CD8-positive, alpha-beta memory T cell (primary cell): ENCODE measurements at regions not wholly inside any gene's neighbourhood (a gene's known extent, or its start where the extent isn't known, plus 50 kb on each side); places are given as distances from the start of the nearest gene placed in this dataset.

Experiments
- CTCF ChIA-PET: fragments of 350-600 bp; sonication (Branson Sonifier 250); formaldehyde crosslinking; loops from one replicate; lab custom pipeline; 2021; ENCODE audit warnings: antibody characterized with exemption; lab: Charles Lee
- POLR2A ChIA-PET: fragments of 350-600 bp; sonication (Branson Sonifier 250); formaldehyde crosslinking; loops from one replicate; lab custom pipeline; 2021; ENCODE audit warnings: antibody characterized with exemption; lab: Charles Lee
- DNase-seq, 5 donors: peaks; one replicate each; pipeline versions ENCODE4 v3.0.0 to v3.0.0-alpha.2; 2020 to 2022; ENCODE audit warnings: mixed read lengths in 1 of 5
- H3K27ac ChIP-seq: one replicate; pipeline ENCODE4 v1.7.0; 2013; ENCODE audit warnings: low read depth, mild to moderate bottlenecking, low read length, moderate library complexity
- H3K27me3 ChIP-seq: 2 replicates; pipeline ENCODE4 v1.7.0; 2013; ENCODE audit warnings: low read length, mild to moderate bottlenecking; ENCODE audit not compliant: insufficient read depth, poor library complexity, severe bottlenecking
- H3K36me3 ChIP-seq: 2 replicates; pipeline ENCODE4 v1.7.0; 2013; ENCODE audit warnings: mild to moderate bottlenecking, low read length, moderate library complexity; ENCODE audit not compliant: insufficient read depth
- H3K4me1 ChIP-seq: 2 replicates; pipeline ENCODE4 v1.7.0; 2013; ENCODE audit warnings: mild to moderate bottlenecking, low read length, moderate library complexity; ENCODE audit not compliant: insufficient read depth
- H3K4me3 ChIP-seq: 2 replicates; pipeline ENCODE4 v1.7.0; 2013; ENCODE audit warnings: mild to moderate bottlenecking, low read length
- H3K9me3 ChIP-seq: 2 replicates; pipeline ENCODE4 v1.7.0; 2013; ENCODE audit warnings: mild to moderate bottlenecking, low read length
- H3K27ac Mint-ChIP-seq, 8 donors: one replicate each; pipeline ENCODE4 v1.8.0; 2020 to 2021; ENCODE audit warnings: mixed read lengths in 8 of 8, mild to moderate bottlenecking in 6 of 8, inconsistent platforms in 3 of 8, moderate library complexity in 3 of 8
- H3K27me3 Mint-ChIP-seq, 2 donors: one replicate each; pipeline ENCODE4 v1.8.0; 2020 to 2021; ENCODE audit warnings: mixed read lengths in 2 of 2, mild to moderate bottlenecking in 1 of 2, moderate library complexity in 1 of 2
- H3K36me3 Mint-ChIP-seq, 3 donors: one replicate each; pipeline ENCODE4 v1.8.0; 2020 to 2021; ENCODE audit warnings: mixed read lengths in 3 of 3, inconsistent platforms in 1 of 3, mild to moderate bottlenecking in 1 of 3
- H3K4me1 Mint-ChIP-seq, 3 donors: one replicate each; pipeline ENCODE4 v1.8.0; 2020 to 2021; ENCODE audit warnings: mixed read lengths in 3 of 3, inconsistent platforms in 1 of 3, mild to moderate bottlenecking in 1 of 3
- H3K4me3 Mint-ChIP-seq, 7 donors: one replicate each; pipeline ENCODE4 v1.8.0; 2020 to 2021; ENCODE audit warnings: mixed read lengths in 7 of 7, mild to moderate bottlenecking in 6 of 7, moderate library complexity in 4 of 7, inconsistent platforms in 2 of 7
- H3K9me3 Mint-ChIP-seq, 5 donors: one replicate each; pipeline ENCODE4 v1.8.0; 2020 to 2022; ENCODE audit warnings: mixed read lengths in 5 of 5, mild to moderate bottlenecking in 3 of 5, moderate library complexity in 2 of 5, inconsistent platforms in 1 of 5

DNA sequence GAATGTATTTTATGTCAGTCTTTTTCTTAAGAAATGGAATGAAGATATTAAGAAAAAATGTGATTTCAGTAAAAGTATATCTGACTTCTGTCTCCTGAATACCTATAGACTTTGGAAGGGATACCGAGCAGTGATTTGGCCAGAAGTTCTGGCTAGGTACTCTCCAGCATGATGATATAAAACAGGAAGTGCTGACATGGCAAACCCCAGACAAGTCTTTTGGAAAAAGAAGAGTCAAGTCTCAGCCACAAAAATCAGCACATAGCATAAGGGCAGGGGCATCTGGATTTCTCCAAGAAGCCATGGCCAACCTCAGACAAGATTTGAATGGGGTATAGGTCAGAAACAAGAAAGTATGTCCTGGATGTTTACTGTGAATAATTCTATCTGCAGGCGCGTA, 643.3 kb upstream of the ARRDC4 start:
- POLR2A ChIA-PET, result no interaction called here

DNA sequence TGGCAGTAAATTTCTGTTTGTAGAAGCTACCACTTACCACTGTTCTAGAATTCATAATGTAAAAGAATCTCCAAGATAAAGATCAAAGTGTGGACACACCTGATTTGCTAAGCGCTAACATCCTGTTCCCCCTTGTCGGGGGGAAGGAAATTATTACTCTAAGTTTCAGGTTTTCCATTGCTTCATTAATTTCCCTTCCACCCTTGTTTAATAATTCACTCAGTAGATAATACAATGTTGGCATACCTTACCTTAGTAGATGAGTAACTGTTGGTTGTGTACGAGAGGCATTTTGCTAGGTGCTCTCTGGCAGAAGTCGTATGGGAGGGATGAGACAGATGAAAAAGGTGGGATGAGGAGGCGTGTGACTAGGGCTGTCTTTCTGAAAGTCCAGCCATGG, 641.2 kb upstream of the ARRDC4 start:
- CTCF ChIA-PET, result no interaction called here
- POLR2A ChIA-PET, result no interaction called here
- H3K27ac Mint-ChIP-seq, result no peak overlapping the region
- H3K36me3 ChIP-seq, result no peaks in the 10 kb centered on the region
- H3K27ac ChIP-seq, result no peak overlapping the region
- no peak overlapping the region for H3K4me3 ChIP-seq
- no peak overlapping the region for H3K4me3 Mint-ChIP-seq
- H3K9me3 Mint-ChIP-seq, result peaks cover 4 to 15% (median 6%) of the 10 kb centered on the region in 5 donors
- no peak for DNase-seq
- no peaks in the 10 kb centered on the region for H3K27me3 ChIP-seq
- H3K4me1 Mint-ChIP-seq, result no peaks in the 10 kb centered on the region
- H3K4me1 ChIP-seq, result no peaks in the 10 kb centered on the region
- no peaks in the 10 kb centered on the region for H3K9me3 ChIP-seq
- H3K36me3 Mint-ChIP-seq, result no peaks in the 10 kb centered on the region
- no peaks in the 10 kb centered on the region for H3K27me3 Mint-ChIP-seq

More for the DNA sequence above, 643.3 kb upstream of the ARRDC4 start:
- Mint-ChIP-seq H3K9me3 (peaks cover 4 to 20% (median 5%) of the 10 kb centered on the region in 5 donors), H3K27me3 (no peaks in the 10 kb centered on the region), H3K36me3 (no peaks in the 10 kb centered on the region), H3K27ac (no peak overlapping the region), H3K4me1 (no peaks in the 10 kb centered on the region), H3K4me3 (no peak overlapping the region)
- no peak for DNase-seq
- CTCF ChIA-PET, result no interaction called here
- Histone ChIP-seq H3K4me3 (no peak overlapping the region), H3K9me3 (no peaks in the 10 kb centered on the region), H3K27ac (no peak overlapping the region), H3K4me1 (no peaks in the 10 kb centered on the region), H3K36me3 (no peaks in the 10 kb centered on the region), H3K27me3 (no peaks in the 10 kb centered on the region)

DNA sequence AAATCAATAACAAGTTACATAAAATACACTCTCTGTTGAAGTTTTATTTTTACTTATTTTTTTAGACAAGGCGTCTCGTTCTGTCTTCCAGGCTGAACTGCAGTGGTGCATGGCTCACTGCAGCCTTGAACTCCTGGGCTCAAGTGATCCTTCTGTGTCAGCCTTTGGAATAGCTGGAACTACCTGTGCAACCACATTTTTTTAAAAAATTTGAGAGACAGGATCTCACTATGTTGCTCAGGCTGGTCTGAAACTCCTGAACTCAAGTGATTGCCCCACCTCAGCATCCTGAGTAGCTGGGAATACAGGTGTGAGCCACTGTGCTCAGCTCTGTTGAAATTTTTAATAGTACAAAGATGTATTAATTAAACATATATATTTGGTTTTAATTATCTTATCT, 614.3 kb upstream of the ARRDC4 start:
- H3K27me3 Mint-ChIP-seq, result no peaks in the 10 kb centered on the region
- no peak for DNase-seq
- H3K36me3 Mint-ChIP-seq, result no peaks in the 10 kb centered on the region
- Histone ChIP-seq H3K4me3 (no peak overlapping the region), H3K27ac (no peak overlapping the region), H3K27me3 (no peaks in the 10 kb centered on the region), H3K9me3 (no peaks in the 10 kb centered on the region), H3K4me1 (no peaks in the 10 kb centered on the region), H3K36me3 (no peaks in the 10 kb centered on the region)
- H3K27ac Mint-ChIP-seq, result no peak overlapping the region
- H3K4me3 Mint-ChIP-seq, result no peak overlapping the region
- ChIA-PET CTCF (no interaction called here), POLR2A (no interaction called here)
- peaks cover 0 to 11% (median 3%) of the 10 kb centered on the region in 5 donors for H3K9me3 Mint-ChIP-seq
- H3K4me1 Mint-ChIP-seq, result no peaks in the 10 kb centered on the region

DNA sequence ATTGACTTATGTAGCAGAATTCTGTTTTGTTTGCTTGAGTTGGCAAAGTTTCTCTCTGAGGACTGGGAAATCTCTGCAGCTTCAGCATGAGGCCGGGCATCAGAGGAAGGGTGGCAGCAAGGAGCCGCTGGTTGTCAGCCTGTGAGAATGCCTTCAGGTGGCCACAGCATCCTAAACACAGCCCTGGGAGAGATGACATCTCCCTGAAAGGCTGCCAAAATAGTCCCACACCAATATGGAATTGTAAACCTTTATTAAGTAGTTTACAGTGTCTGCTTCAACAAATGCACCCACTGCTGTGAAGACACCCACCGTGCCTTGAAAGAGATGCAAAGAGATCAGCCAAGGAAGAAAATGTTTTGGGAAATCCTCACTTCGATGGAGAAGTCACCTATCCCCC, 609.7 kb upstream of the ARRDC4 start:
- Mint-ChIP-seq H3K36me3 (peaks cover 0 to 1% (median 0%) of the 10 kb centered on the region in 3 donors), H3K4me3 (no peak overlapping the region), H3K27me3 (no peaks in the 10 kb centered on the region), H3K27ac (no peak overlapping the region), H3K4me1 (no peaks in the 10 kb centered on the region), H3K9me3 (peaks cover 6 to 16% (median 13%) of the 10 kb centered on the region in 5 donors)
- no peak overlapping the region for H3K4me3 ChIP-seq
- H3K9me3 ChIP-seq, result no peaks in the 10 kb centered on the region
- POLR2A ChIA-PET, result no interaction called here
- CTCF ChIA-PET, result no interaction called here
- H3K27me3 ChIP-seq, result no peaks in the 10 kb centered on the region
- H3K36me3 ChIP-seq, result no peaks in the 10 kb centered on the region
- H3K4me1 ChIP-seq, result no peaks in the 10 kb centered on the region
- no peak for DNase-seq
- no peak overlapping the region for H3K27ac ChIP-seq

DNA sequence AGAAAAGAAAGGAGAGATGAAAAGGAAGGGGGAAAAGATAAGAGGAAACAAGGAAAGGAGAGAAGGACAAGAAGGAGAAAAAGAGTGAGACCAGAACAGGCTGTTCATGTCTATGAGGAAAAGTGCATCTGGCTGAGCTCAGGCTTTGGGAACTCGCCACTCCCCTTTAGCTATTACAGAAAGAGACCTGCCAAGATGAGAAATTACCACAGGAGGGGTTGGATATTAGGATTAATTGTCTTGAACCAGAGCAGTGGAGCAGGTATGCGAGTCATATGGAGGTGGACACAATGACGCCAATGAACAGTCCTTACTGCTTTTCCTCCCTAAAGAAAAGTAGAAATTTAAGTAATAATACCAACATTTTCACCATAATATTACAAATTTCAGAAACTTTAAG, 577.0 kb upstream of the ARRDC4 start:
- H3K36me3 Mint-ChIP-seq, result no peaks in the 10 kb centered on the region
- POLR2A ChIA-PET, result no interaction called here
- CTCF ChIA-PET, result no interaction called here

DNA sequence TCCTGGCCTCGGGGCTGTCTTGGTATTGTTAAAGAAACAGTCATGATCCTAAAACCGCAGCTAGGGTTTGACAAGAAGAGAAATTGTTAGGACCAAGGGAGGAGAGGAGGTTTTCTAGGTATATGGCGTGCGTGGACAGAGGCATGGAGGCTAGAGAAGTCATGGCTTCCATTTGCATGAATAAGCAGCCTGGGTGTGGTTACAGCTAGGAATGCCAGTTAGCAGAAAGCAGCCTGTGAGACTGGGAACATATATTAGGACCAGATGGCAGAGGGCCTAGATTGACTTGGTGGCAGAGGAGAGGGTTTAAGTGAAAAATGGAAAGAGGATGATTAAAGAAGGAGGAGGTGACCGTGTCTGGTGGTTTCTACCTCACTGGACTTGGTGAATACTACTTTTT, 573.6 kb upstream of the ARRDC4 start:
- Histone ChIP-seq H3K4me3 (no peak overlapping the region), H3K27ac (no peak overlapping the region), H3K36me3 (no peaks in the 10 kb centered on the region), H3K27me3 (no peaks in the 10 kb centered on the region), H3K4me1 (no peaks in the 10 kb centered on the region), H3K9me3 (no peaks in the 10 kb centered on the region)
- POLR2A ChIA-PET, result no interaction called here
- H3K9me3 Mint-ChIP-seq, result peaks cover 1 to 13% (median 11%) of the 10 kb centered on the region in 5 donors
- no peak overlapping the region for H3K27ac Mint-ChIP-seq
- DNase-seq, result no peak
- H3K36me3 Mint-ChIP-seq, result no peaks in the 10 kb centered on the region
- CTCF ChIA-PET, result no interaction called here
- H3K4me3 Mint-ChIP-seq, result no peak overlapping the region
- H3K27me3 Mint-ChIP-seq, result no peaks in the 10 kb centered on the region
- no peaks in the 10 kb centered on the region for H3K4me1 Mint-ChIP-seq

More for the DNA sequence above, 577.0 kb upstream of the ARRDC4 start:
- Mint-ChIP-seq H3K27me3 (no peaks in the 10 kb centered on the region), H3K9me3 (peaks cover 3 to 20% (median 5%) of the 10 kb centered on the region in 5 donors), H3K27ac (no peak overlapping the region), H3K4me3 (no peak overlapping the region), H3K4me1 (no peaks in the 10 kb centered on the region)
- Histone ChIP-seq H3K9me3 (no peaks in the 10 kb centered on the region), H3K36me3 (no peaks in the 10 kb centered on the region), H3K27ac (no peak overlapping the region), H3K4me3 (no peak overlapping the region), H3K4me1 (no peaks in the 10 kb centered on the region), H3K27me3 (no peaks in the 10 kb centered on the region)
- DNase-seq, result no peak

DNA sequence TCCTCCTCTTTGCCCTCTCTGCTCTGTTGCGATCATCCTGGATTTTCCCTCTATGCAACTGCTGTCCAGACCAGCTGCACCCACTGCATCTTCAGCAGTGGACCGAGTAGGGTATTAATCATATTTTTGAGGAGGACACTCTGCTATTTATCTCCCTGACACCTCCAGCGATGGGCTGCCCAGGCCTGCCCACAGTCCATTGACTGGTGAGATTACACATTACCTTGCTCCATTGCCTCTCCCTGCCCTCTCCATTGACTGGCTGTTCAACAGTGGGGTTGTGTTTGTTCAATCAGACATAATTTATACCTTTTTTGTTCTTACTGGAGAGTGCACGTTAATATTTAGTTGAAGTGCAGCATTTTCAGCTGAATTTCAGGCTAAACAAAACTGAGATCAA, 559.3 kb upstream of the ARRDC4 start:
- no peaks in the 10 kb centered on the region for H3K36me3 ChIP-seq
- Mint-ChIP-seq H3K27ac (no peak overlapping the region), H3K36me3 (no peaks in the 10 kb centered on the region), H3K27me3 (peaks cover 0 to 3% of the 10 kb centered on the region in 2 donors), H3K9me3 (peaks cover 2 to 11% (median 5%) of the 10 kb centered on the region in 5 donors), H3K4me3 (no peak overlapping the region), H3K4me1 (no peaks in the 10 kb centered on the region)
- H3K27me3 ChIP-seq, result no peaks in the 10 kb centered on the region
- CTCF ChIA-PET, result no interaction called here
- no peaks in the 10 kb centered on the region for H3K4me1 ChIP-seq
- no peak overlapping the region for H3K27ac ChIP-seq
- no peaks in the 10 kb centered on the region for H3K9me3 ChIP-seq
- DNase-seq, result no peak
- POLR2A ChIA-PET, result no interaction called here
- H3K4me3 ChIP-seq, result no peak overlapping the region

DNA sequence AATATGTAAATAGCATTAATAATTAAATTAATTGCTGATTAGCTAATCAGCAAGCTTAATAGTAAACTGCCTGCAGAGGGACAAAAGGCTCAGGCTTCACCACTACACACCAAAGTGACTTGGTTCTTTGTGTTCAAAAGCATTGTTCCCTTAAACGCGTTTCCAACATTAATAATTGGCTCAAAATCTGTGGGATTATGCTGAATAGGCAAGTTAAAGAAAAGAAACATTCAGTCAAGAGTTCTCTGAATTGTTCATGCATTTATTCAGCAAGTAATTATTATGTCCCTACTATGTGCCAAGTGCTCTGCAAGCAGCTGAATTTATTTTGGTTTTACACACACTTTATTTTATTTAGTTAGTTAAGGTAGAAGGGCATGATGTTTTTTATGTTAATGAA, 558.5 kb upstream of the ARRDC4 start:
- Mint-ChIP-seq H3K9me3 (peaks cover 2 to 11% (median 5%) of the 10 kb centered on the region in 5 donors), H3K27me3 (peaks cover 0 to 3% of the 10 kb centered on the region in 2 donors), H3K36me3 (no peaks in the 10 kb centered on the region), H3K4me1 (no peaks in the 10 kb centered on the region), H3K4me3 (no peak overlapping the region), H3K27ac (no peak overlapping the region)
- ChIA-PET CTCF (no interaction called here), POLR2A (no interaction called here)
- Histone ChIP-seq H3K9me3 (no peaks in the 10 kb centered on the region), H3K36me3 (no peaks in the 10 kb centered on the region), H3K27ac (no peak overlapping the region), H3K4me1 (no peaks in the 10 kb centered on the region), H3K4me3 (no peak overlapping the region), H3K27me3 (no peaks in the 10 kb centered on the region)
- no peak for DNase-seq

DNA sequence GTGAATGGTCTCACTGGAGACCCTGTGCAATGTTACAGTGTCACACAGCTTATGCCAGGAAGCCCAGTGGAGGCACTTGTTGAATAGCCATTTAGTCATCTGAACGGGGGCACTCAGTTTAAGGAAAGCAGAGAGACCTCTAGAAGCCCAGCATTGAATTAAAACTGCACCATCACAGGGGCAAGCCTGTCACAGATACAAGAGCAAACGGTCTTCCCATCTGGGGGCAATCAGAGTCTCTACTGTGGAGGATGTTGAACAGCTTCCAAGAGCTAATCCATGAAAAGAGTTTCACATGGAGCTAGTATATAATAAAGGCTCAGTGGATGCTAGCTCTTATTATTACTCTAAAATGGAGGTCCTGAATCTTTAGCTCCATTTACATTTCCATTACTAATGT, 553.7 kb upstream of the ARRDC4 start:
- H3K9me3 Mint-ChIP-seq, result peaks cover 2 to 14% (median 4%) of the 10 kb centered on the region in 5 donors
- H3K4me3 Mint-ChIP-seq, result no peak overlapping the region
- no peaks in the 10 kb centered on the region for H3K9me3 ChIP-seq
- no peaks in the 10 kb centered on the region for H3K36me3 Mint-ChIP-seq
- H3K36me3 ChIP-seq, result no peaks in the 10 kb centered on the region
- H3K4me1 Mint-ChIP-seq, result no peaks in the 10 kb centered on the region
- DNase-seq, result no peak
- peaks cover 0 to 3% of the 10 kb centered on the region in 2 donors for H3K27me3 Mint-ChIP-seq
- H3K4me3 ChIP-seq, result no peak overlapping the region
- H3K27ac Mint-ChIP-seq, result no peak overlapping the region
- ChIA-PET CTCF (no interaction called here), POLR2A (no interaction called here)
- no peaks in the 10 kb centered on the region for H3K4me1 ChIP-seq
- no peaks in the 10 kb centered on the region for H3K27me3 ChIP-seq
- no peak overlapping the region for H3K27ac ChIP-seq
